HG03520 (cell line): ENCODE measurements at regions not wholly inside any gene's neighbourhood (a gene's known extent, or its start where the extent isn't known, plus 50 kb on each side); places are given as distances from the start of the nearest gene placed in this dataset.

Source experiments
- ATAC-seq: cut with Tn5 transposase; IDR thresholded peaks from one replicate; pipeline ENCODE4 v1.9.1; 2021; ENCODE audit warnings: mild to moderate bottlenecking, moderate library complexity; ENCODE audit not compliant: unreplicated experiment

DNA sequence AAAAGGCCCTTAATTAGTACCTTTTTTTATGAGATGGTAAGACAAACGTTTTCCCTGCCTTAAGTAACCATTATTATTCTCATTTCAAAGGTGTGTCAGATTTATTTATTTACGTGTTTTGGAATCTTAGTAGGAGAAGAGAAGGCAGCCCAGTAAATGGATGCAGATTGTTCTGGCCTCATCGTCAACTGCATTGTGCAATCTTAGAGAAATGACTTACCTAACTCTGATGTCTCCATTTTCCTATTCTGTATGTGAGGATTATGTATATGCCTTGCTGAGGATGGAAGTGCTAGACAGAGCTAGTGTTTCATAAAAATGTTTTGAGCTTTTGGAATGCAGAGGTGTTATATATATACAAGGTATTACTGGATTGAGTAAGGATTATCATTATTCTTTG, 97.0 kb upstream of the JAG1 start:
- no peak for ATAC-seq

DNA sequence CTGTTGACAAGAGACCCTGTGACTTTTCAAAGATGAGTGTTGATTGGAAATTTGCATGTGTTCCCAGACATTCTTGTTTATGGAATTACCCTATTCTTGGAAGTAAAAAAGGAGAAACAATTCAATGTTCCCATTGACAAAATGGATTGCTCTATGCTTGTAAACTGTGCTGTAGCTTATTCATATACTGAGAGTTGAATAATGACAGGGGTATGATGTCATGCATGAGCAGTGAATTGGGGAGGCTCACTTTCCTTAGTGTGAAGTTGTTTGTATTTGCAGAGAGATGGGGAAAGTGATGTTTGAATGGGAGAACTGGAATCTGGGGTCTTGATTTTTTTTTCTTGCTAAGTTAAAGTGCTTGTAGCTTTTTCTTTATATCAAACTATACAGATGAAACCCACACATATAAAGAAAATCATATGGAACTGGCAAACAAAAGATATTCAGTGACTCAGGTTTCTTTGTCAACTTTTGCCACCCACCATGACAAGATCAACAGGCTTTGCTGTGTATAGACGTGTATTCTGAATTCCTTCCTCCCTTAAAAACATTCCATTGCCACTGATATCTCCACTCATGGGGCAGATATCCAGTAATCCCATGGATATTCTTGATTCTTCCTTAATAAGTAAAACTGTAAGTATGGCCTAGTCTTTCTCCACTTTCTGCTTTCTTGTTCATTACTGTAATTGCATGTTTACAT, 97.8 kb upstream of the JAG1 start:
- no peak for ATAC-seq

DNA sequence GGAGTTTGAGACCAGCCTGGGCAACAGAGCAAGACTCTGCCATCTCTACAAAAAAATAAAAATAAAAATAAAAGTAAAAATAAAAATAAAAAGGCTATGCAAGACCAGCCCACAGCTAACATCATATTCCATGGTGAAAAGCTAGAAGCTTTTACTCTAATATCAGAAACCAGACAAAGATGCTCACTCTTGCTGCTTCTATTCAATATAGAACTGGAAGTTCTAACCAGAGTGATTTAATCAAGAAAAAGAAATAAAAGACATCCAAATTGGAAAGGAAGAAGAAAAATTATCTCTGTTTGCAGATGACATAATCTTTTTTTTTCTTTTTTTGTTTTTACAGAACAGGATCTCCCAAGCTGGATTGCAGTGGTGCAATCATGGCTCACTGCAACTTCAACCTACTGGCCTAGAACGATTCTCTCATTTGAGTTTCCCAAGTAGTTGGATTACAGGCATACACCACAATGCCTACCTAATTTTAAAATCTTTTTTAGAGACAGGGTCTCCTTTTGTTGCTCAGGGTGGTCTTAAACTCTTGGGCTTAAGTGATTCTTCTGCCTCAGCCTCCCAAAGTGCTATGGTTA, 100.7 kb upstream of the JAG1 start:
- ATAC-seq = no peak

DNA sequence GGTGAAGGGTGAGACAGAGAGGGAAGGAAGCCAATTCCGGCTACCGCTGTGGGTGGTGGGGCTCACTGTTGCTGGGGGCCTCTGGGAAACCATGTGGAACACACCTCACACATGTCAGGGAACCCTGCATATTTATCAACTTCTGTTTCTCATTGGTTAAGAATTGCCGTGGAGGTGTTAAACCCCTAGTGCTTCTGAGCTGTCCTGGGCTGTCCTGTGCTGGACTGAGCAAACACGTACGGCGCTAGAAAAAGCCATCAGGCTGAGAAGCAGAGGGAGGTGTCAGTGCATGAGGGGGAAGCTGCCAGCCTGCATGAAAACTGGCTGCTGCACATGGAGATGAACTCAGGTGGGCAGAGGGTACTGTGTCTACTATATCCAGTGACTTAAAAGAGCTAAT, 103.9 kb upstream of the JAG1 start:
- no peak for ATAC-seq

DNA sequence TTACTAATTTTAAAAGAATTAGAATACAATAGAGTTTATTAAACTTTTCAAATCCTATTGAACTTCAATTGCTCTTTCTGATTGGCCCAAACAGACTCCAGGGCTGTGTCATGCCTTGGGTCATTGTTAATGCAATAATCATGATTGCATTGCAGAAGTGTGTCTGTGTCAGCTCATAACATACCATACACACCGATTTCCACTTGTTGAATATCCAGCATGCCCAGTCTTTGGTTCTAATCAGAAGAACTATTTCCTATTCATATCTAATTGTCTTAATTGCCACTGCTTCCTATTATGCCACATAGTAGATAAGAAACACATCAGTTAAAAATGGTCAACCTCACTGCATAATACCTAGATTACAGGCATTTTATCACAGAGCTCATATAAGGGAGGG, 106.1 kb upstream of the JAG1 start:
- no peak for ATAC-seq

DNA sequence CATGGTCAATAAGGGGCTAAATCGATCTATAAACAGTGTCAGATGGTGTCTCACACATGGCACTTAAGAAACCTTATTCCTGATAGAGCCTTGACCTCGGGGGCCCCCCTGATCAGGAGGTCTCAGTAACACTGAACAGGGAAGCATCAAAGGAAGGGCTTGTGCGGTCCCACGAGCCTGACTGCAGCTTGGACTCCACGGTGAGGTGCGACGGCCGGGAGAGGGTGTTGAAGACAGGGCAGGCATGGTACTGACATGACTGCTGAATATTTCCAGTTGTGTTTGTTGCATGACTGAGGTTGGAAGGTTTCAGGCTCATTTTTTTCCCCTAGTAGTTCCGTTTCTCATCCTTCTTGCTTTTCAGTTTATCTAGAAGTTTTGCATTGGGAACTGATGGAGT, 107.1 kb upstream of the JAG1 start:
- ATAC-seq = no peak

DNA sequence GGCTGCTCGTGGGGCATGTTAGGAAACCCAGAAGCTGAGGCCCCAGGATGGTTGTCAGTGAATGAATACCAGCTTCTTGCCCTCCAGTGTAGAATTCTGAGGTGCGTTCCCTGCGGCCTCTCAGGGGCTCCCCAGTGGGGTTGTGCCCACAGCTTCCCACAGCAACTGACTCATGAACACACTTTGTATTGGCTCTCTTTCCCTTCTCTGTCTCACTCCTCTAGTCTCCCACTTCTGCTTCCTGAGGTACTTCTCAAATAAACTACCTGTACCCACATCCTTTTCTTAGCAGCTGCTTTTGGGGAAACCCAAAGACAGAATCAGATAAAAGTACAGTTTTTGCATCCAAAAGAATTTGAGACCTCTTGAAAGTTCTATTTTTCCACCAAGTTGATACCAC, 107.7 kb upstream of the JAG1 start:
- no peak for ATAC-seq

DNA sequence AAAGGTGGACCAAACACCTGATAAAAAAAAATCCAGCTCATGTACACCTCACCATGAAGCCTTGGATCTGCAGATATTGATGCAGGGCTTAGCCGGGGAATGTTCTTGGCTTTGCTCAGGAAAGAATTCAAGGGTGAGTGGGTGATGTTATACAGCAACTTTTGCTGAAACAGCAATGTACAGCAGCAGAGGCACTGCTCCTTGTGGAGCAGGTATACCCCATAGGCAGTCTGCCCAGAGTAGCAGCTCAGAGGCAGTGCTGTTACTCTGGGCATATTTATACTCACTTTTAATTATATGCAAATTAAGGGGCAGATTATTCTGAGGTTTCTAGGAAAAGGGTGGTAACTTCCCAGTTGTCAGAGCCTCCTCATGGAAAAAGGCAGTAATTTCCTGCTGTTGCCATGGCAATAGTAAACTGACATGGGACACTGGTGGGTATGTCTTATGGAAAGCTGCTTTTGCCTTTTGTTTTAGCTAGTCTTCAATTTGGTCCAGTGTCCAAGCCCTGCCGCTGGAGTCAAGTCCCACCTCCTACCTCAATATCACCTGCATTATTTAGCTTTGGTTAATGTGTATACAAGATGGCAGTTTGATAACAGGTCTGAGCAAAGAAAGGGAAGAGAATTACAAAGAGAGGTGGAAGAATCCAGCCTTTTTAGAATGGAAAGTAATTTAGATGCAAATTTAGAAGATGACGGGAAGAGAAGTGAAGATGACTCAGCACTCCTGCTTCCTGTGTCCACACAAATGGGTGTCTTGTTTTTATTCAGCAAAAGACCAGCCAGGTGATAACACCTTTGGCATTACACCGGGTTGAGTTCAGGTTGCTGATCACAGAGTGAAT, 110.1 kb upstream of the JAG1 start:
- no peak for ATAC-seq

DNA sequence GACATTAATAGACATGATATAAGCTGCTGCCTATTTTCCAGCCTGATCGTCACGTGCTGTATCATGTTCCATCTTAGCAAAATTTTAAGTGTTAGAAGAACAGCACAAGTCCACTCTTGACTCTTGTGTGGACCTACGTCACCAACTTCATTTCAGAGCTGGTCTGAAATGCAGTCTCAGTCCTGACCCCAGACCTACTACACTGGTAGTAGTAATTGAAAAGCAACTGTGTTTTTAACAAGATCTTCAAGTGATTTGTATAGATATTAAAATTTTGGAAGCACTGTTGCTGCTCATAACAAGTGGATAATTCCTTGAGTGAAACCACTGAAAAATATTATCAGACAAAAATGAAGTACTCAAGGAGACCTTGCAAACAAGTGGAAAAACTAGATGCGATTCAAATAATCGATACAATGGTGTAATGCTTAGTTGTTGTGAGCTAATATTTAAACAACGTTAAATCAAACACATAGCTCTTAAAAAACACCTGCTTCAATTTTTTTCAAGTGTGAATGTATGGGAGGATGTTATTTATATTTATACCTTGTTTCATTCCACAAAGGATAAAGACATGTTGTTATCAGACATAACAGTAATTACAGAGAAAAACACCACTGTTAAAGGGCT, 110.9 kb upstream of the JAG1 start:
- no peak for ATAC-seq

DNA sequence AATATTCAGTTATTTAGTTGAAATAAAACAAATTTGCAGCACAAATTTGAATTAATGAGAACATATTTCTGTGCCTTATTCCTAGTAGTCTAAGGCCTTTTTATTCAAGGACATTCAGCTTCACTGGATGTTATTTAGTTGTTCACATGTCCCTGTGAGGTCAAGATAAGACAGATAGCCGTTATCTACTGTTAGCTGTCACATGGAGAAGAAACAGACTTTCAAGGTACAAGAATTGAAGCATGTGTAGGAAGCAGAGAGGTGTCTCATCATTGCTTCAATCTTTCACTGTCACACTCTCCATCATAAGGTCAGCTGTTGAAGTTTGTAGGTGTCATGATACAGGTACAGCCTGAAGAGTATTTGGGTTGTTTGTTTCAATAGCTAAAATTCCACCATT, 112.9 kb upstream of the JAG1 start:
- ATAC-seq = no peak

DNA sequence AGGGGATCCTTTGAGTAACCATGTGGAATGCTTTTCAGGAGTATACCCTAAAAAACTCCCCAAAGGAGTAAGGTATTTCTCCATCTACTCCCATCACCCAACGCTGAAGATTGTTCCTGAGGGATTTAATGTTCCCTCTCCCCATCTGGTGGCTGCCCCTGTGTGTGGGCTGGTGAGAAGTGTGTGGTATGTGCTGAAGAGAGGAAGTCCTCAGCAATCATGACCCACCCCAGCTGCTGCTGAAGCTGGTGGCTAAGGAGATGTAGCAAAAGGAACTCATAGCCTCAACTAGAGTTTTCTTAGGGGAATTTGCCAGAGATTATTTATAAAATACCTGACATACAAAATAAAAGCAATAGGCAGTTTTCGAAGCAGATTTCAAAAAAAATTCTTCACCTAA, 114.3 kb upstream of the JAG1 start:
- no peak for ATAC-seq

DNA sequence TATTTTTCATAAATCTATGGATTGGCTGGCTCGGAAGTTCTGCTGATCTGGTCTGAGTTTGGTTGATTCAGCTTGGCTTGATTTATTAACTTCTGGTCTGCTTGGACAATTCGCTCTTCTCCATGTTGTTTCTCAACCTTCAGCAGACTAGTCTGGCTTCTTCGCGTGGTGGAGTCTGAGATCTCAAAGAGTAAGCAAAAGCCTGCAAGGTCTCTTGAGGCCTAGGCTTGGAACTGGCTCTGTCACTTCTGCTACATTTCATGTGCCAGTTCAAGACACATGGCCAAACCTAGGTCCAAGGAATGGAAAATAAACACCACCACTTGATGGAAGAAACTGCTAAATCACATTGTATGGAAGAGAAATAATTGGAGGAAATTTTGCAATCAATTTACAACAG, 115.1 kb upstream of the JAG1 start:
- no peak for ATAC-seq

DNA sequence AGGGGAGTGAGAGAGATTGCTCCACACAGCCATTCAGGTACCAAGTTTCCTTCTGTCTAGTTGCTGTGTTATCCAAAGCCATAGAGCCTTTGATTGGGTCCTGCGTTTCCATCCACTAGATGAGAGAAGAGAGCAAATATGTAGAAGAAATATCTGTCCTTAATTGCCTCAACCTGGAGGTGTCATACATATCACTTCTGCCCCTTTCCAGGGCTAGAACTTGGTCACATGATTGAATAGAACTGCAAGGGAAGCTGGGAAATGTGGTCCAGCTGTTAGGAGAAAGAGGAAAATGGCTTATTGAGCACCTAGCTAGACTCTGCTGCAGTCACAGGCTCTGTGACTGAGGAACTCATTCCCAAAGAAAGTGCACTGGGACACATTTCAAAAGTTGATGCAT, 115.6 kb upstream of the JAG1 start:
- no peak for ATAC-seq

DNA sequence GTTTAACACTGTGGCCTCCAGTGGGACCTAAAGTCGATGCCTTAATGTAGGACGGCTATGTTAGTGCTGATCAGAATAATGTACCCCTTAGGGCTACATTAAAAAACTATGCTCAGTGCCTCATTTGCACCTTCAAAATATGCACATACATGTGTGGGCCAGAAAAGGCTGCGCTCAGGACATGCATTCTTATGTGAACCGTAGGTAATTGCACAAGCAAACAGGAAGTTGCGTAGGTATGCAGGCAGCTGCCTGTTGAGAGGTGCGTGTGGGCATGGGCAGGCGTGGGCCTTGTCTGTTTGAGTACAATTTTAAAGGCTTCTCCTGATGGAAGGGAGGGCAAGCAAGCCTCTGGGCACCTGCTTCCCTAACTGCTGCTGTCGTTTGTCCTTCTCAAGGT, 116.2 kb upstream of the JAG1 start:
- no peak for ATAC-seq

DNA sequence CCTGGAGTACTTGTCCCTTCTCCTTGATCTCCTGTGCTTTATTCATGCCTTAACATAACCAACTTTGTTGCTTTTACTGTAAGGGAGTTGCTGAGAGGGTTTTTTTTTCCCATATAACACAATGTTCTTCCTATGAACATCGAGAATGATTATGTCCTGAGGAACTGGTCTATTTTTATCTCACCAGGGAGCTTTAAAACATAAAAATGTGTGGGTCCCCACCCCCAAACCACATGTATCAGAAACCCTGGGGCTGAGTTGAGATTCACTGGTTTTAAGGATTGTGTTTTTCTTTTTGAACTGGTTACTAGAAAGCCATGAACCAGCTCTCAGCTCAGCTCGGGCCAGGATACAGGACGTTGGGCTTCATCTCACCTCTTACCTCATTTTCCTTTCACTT, 118.5 kb upstream of the JAG1 start:
- no peak for ATAC-seq

DNA sequence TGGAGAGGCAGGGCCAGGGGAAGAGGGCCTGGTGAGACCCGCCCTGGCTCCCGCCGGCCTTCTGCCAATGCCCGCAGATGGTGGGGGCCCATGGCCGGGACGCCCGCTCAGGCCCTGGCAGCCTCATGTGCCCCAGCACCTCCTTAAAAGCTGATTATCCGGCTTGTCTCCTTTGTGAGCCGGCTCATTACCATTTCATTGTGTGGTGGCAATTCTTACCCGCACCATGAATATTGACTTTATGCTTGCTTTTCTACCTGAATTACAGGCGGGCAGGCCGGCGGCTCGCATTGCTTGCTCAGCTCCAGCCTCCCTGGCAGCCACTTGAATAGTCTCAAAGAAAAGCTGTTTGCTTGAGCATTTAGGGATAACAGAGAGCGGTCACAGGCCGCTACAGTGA, 120.0 kb upstream of the JAG1 start:
- ATAC-seq = no peak

DNA sequence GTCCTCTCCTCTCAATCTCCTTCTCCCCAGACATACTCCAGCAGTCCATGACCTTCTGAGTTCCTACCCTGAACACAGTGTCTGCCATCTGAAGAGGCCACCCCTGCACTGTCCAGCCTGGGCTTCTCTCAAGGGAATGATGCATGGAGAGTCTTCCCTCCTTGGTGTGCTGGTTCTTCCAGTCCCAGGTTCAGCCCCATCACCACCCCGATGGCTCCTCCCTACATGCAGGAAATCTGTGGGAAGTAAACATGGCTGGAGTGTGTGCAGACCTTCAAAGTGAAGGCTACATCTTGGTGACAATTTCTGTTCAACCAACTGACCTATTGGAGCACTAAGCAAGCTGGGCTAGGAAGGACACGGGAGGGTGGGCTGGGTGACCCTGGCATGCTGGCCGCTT, 121.0 kb upstream of the JAG1 start:
- ATAC-seq = no peak

DNA sequence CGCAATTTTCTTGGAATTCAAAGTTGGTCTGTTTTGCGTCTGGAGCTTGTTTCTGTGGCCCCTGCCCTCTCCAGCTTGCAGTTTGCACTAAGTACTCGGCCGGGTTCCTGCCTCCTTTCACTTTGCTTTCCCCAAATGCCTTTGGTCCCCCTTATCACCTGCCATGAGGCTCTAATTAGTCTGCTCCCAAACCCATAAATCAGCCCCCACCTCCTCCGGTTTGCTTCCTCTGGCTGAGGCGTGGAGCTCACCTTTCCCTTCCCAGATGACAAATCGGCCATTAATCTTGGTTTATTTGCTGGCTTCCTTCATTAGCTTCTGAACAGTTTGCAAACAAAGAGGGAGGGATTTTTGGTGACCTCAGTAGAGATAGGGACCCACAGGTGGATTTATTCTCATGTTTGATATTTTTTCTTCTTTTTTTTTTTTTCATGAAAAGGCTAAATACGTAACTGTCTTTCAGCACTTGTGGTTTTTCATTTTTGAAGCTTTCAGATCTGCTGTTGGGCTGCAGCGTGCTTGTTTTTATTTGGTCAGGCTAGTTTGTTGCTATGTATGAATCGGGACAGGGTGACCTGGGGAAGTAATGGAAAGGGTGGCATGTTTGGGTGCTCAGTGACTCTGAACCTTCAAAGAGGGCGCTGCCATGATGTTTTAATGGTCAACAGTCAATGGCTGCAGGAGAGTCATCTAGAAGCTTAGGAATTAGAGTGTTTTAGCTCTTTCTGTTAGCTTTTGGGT, 121.7 kb upstream of the JAG1 start:
- no peak for ATAC-seq

DNA sequence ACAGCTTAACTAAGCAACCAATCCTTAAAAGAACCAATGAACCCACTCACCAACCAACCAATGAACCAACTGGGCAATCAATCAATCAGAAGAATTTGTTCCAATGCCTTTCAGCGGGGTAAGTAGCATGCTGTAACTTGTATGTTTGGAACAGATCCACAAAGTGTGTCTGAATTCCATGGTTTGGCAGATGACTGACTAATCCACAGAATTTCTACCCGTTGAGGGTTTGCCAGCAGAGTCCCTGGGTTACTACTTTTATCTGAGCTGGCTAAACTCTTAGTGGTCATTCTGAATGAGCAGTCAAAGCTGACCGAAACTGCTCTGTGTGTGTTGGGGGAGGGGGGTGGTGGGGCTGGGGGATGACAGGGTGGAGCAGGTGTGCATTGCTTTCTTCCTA, 125.0 kb upstream of the JAG1 start:
- no peak for ATAC-seq

DNA sequence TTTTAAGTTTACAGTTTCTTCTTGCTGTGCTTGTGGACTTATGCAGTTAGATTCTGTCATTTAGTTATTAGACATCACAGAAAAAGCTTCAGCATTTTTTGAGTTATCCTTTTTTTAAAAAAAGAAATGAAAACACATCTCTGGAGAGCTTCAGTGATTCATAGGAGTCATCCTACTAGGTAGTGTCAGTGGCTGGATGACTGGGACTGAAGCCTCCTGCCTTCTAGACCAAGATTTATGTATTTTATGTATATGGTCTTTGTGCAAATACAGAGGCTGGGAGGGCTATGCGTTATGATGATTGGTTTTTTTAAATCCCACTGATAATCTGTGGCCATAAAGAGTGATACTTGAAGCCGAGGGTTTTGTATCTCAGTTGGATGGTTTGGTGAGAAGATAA, 125.9 kb upstream of the JAG1 start:
- no peak for ATAC-seq

DNA sequence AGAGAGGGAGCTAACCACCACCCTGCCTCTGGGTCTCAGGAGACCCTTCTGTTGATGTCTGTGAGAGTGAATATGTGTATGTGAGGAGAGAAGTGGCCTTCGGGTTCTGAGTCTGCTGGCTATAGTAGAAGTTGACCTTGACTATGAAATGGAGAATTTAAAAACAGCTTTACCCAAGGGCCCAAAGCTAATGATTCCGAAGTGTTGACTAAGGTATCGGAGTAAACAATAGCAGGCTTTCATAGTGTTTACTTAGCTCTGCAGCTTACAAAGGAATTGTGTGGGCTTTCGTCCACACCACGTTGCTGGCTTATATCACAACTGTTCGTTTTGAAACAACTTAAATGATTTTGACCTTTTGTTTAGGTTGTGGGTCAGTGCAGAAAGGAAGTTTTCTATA, 126.5 kb upstream of the JAG1 start:
- no peak for ATAC-seq
